ENCODE measurements at regions not wholly inside any gene's neighbourhood (a gene's known extent, or its start where the extent isn't known, plus 50 kb on each side); places are given as distances from the start of the nearest gene placed in this dataset.

- no peak for DNase-seq
These were observed 51.7 kb upstream of the RTL6 start for GRCh38 chr22:44549701-44550100.

GRCh38 chr22:44548981-44549380 lies 50.9 kb upstream of the RTL6 start:
- no peak for DNase-seq

Measured in activated CD4-positive, CD25-positive, alpha-beta regulatory T cell treated with anti-CD3 and anti-CD28 coated beads, Interleukin-2, amount 50 U/mL, for 72 hours (primary cell).